IMR-90 (cell line): ENCODE measurements at regions not wholly inside any gene's neighbourhood (a gene's known extent, or its start where the extent isn't known, plus 50 kb on each side); places are given as distances from the start of the nearest gene placed in this dataset.

Source experiments
- ATAC-seq: fragments of 200-7000 bp; cut with Tn5 transposase; 2 replicates; pipeline ENCODE4 v1.9.1; 2020; ENCODE audit warnings: low read depth, mild to moderate bottlenecking, moderate library complexity
- BruUV-seq: library from RNA; stranded (reverse); fragments of 400-500 nt; replicated peaks from 2 replicates; lab custom pipeline; 2021; lab: Mats Ljungman, UMichigan
- CTCF ChIA-PET: fragments of 300-600 bp; formaldehyde crosslinking; extraction: SDS; loops from one replicate; lab custom pipeline; 2021; ENCODE audit warnings: antibody characterized with exemption; lab: Yijun Ruan, JAX
- POLR2A ChIA-PET: fragments of 300-600 bp; sonication (Branson Sonifier 250); formaldehyde crosslinking; loops from one replicate; lab custom pipeline; 2022; ENCODE audit warnings: antibody characterized with exemption; ENCODE audit not compliant: unreplicated experiment; lab: Charles Lee
- DNase-seq: peaks from one replicate; pipeline ENCODE4 v3.0.0; 2013
- H2AFZ ChIP-seq: replicated peaks from 2 replicates; pipeline ENCODE3; 2013; ENCODE audit warnings: low read length, mild to moderate bottlenecking; ENCODE audit not compliant: poor library complexity
- H2AK5ac ChIP-seq: 2 replicates; pipeline ENCODE4 v1.6.1; 2013; ENCODE audit warnings: low read depth, low read length, inconsistent platforms
- H2AK9ac ChIP-seq: replicated peaks from 2 replicates; pipeline ENCODE3; 2013; ENCODE audit warnings: mild to moderate bottlenecking, low read depth, low read length, moderate library complexity; ENCODE audit not compliant: poor library complexity
- H2BK120ac ChIP-seq: 2 replicates; pipeline ENCODE4 v1.6.1; 2013; ENCODE audit warnings: low read depth, low read length, inconsistent platforms
- H2BK15ac ChIP-seq: 3 replicates; pipeline ENCODE4 v1.6.1; 2013; ENCODE audit warnings: low read depth, low read length, inconsistent platforms
- H2BK20ac ChIP-seq: 2 replicates; pipeline ENCODE4 v1.6.1; 2013; ENCODE audit warnings: low read depth, mild to moderate bottlenecking, inconsistent platforms, low read length, moderate library complexity
- H2BK5ac ChIP-seq: 2 replicates; pipeline ENCODE4 v1.6.1; 2013; ENCODE audit warnings: mild to moderate bottlenecking, low read depth, low read length, inconsistent platforms; ENCODE audit not compliant: poor library complexity, severe bottlenecking
- H3K14ac ChIP-seq: replicated peaks from 2 replicates; pipeline ENCODE4 v1.6.1; 2013; ENCODE audit warnings: low read depth, low read length, inconsistent platforms
- H3K18ac ChIP-seq: 2 replicates; pipeline ENCODE4 v1.6.1; 2013; ENCODE audit warnings: low read depth, low read length, control low read depth
- H3K23ac ChIP-seq: 2 replicates; pipeline ENCODE4 v1.6.1; 2013; ENCODE audit warnings: low read depth, low read length, inconsistent platforms
- H3K27ac ChIP-seq: 2 replicates; pipeline ENCODE4 v1.5.1; 2013; ENCODE audit warnings: mild to moderate bottlenecking, control low read depth, low read length; ENCODE audit not compliant: insufficient read depth
- H3K27me3 ChIP-seq: 2 replicates; pipeline ENCODE4 v1.6.1; 2013; ENCODE audit warnings: low read length; ENCODE audit not compliant: control insufficient read depth, insufficient read depth
- H3K36me3 ChIP-seq: 2 replicates; pipeline ENCODE4 v1.6.1; 2013; ENCODE audit warnings: low read length, mixed read lengths; ENCODE audit not compliant: control insufficient read depth, insufficient read depth
- H3K4ac ChIP-seq: 2 replicates; pipeline ENCODE4 v1.6.1; 2013; ENCODE audit warnings: low read depth, low read length, inconsistent platforms
- H3K4me1 ChIP-seq: 2 replicates; pipeline ENCODE4 v1.6.1; 2013; ENCODE audit warnings: low read length, mixed read lengths; ENCODE audit not compliant: control insufficient read depth, insufficient read depth
- H3K4me2 ChIP-seq: 2 replicates; pipeline ENCODE4 v1.6.1; 2013; ENCODE audit warnings: low read depth, mild to moderate bottlenecking, control low read depth, low read length, moderate library complexity
- H3K4me3 ChIP-seq: 2 replicates; pipeline ENCODE4 v1.5.1; 2013; ENCODE audit warnings: low read depth, mild to moderate bottlenecking, control low read depth, low read length, moderate library complexity; ENCODE audit not compliant: insufficient read depth
- H3K56ac ChIP-seq: 2 replicates; pipeline ENCODE4 v1.6.1; 2013; ENCODE audit warnings: low read length, inconsistent platforms; ENCODE audit not compliant: insufficient read depth; ENCODE audit errors: extremely low read depth
- H3K79me1 ChIP-seq, 2 experiments: 2 replicates each; pipeline ENCODE4 v1.6.1; 2013; ENCODE audit warnings: low read length in 2 of 2, inconsistent platforms in 1 of 2, low read depth in 1 of 2
- H3K9ac ChIP-seq: 2 replicates; pipeline ENCODE4 v1.6.1; 2013; ENCODE audit warnings: low read depth, low read length, control low read depth
- H3K9me1 ChIP-seq: 2 replicates; pipeline ENCODE4 v1.6.1; 2013; ENCODE audit warnings: low read length, inconsistent platforms; ENCODE audit not compliant: insufficient read depth
- H3K9me3 ChIP-seq: 2 replicates; pipeline ENCODE4 v1.6.1; 2013; ENCODE audit warnings: low read length; ENCODE audit not compliant: control insufficient read depth, insufficient read depth
- H4K20me1 ChIP-seq: 2 replicates; pipeline ENCODE4 v1.6.1; 2013; ENCODE audit warnings: low read length, inconsistent platforms; ENCODE audit not compliant: insufficient read depth
- H4K5ac ChIP-seq: 2 replicates; pipeline ENCODE4 v1.6.1; 2013; ENCODE audit warnings: mild to moderate bottlenecking, low read depth, low read length, control low read depth
- H4K8ac ChIP-seq, 2 experiments: 2 replicates each; pipeline ENCODE4 v1.6.1; 2013; ENCODE audit warnings: low read depth in 2 of 2, low read length in 2 of 2, control low read depth in 1 of 2, inconsistent platforms in 1 of 2
- H4K91ac ChIP-seq: 2 replicates; pipeline ENCODE4 v1.6.1; 2013; ENCODE audit warnings: low read depth, low read length, inconsistent platforms; ENCODE audit not compliant: insufficient read depth
- BHLHE40 ChIP-seq: fragments of 150-350 bp; IDR thresholded peaks from 2 replicates; pipeline ENCODE4 v1.6.1; 2016; ENCODE audit warnings: mild to moderate bottlenecking, low read depth, low read length
- CHD1 ChIP-seq: IDR thresholded peaks from 2 replicates; pipeline ENCODE4 v1.6.1; 2012; ENCODE audit warnings: low read depth, low read length, improper control_type of control experiment
- CTCF ChIP-seq: conservative IDR thresholded peaks from 2 replicates; pipeline ENCODE4 v1.5.1; 2012; ENCODE audit warnings: mild to moderate bottlenecking, low read depth, low read length, improper control_type of control experiment
- ELK1 ChIP-seq: fragments of 150-350 bp; IDR thresholded peaks from 2 replicates; pipeline ENCODE4 v1.6.1; 2016; ENCODE audit warnings: low read depth, mild to moderate bottlenecking, low read length, moderate library complexity, borderline replicate concordance
- FOS ChIP-seq: fragments of 150-350 bp; IDR thresholded peaks from 2 replicates; pipeline ENCODE4 v1.6.1; 2016; ENCODE audit warnings: low read depth, low read length
- RAD21 ChIP-seq: IDR thresholded peaks from 2 replicates; pipeline ENCODE4 v1.6.1; 2012; ENCODE audit warnings: low read length, improper control_type of control experiment
- RCOR1 ChIP-seq: IDR thresholded peaks from 2 replicates; pipeline ENCODE4 v1.6.1; 2012; ENCODE audit warnings: mild to moderate bottlenecking, low read length, improper control_type of control experiment; ENCODE audit not compliant: insufficient replicate concordance
- SMC3 ChIP-seq: fragments of 150-350 bp; IDR thresholded peaks from 2 replicates; pipeline ENCODE4 v1.6.1; 2016; ENCODE audit warnings: low read depth, mild to moderate bottlenecking, antibody characterized with exemption, low read length, moderate library complexity
- USF2 ChIP-seq: fragments of 150-350 bp; IDR thresholded peaks from 2 replicates; pipeline ENCODE4 v1.6.1; 2017; ENCODE audit warnings: mild to moderate bottlenecking, antibody characterized with exemption, low read length, low read depth
- WGBS, 2 experiments: methylation state at CpG; one replicate each; pipeline versions ENCODE4 v1.1.5 to v1.1.7; 2013; ENCODE audit warnings: missing lambda C conversion rate in 2 of 2; ENCODE audit not compliant: insufficient read length in 1 of 2; ENCODE audit errors: extremely low coverage in 2 of 2; 5-methylcytosine and 5-hydroxymethylcytosine counted together
- dilution Hi-C: fragments of 300-500 bp; cut with HindIII; formaldehyde crosslinking; loops from one replicate; pipeline ENCODE4 v1.14.3; 2018; ENCODE audit warnings: low sequenced_read_pairs; ENCODE audit not compliant: unreplicated experiment
- in situ Hi-C: fragments of 300-500 bp; cut with MboI; formaldehyde crosslinking; loops from 3 replicates; pipeline ENCODE4 v1.14.3; 2019; ENCODE audit warnings: low sequenced_read_pairs, inconsistent platforms, mixed read lengths
- intact Hi-C: fragments of 100-400 bp; cut with micrococcal nuclease; formaldehyde crosslinking; loops from 2 replicates; pipeline ENCODE4 v1.10.0; 2022

- no peak overlapping the region for H2BK15ac ChIP-seq
- no peaks in the 10 kb centered on the region for H4K20me1 ChIP-seq
- no peak overlapping the region for H3K4me2 ChIP-seq
- no peak overlapping the region for H3K4ac ChIP-seq
- TF ChIP-seq FOS: no peak
- TF ChIP-seq RAD21: no peak
- no peak for TF ChIP-seq SMC3
- no peak for TF ChIP-seq CTCF
- no peak for TF ChIP-seq CHD1
- no peak for TF ChIP-seq USF2
- TF ChIP-seq BHLHE40: no peak
- TF ChIP-seq ELK1: no peak
- no peak for TF ChIP-seq RCOR1
- no peaks in the 10 kb centered on the region for H3K79me1 ChIP-seq
- no peak overlapping the region for H3K56ac ChIP-seq
- no TSS peak for BruUV-seq
- H4K5ac ChIP-seq: no peak overlapping the region
- no peaks in the 10 kb centered on the region for H3K27me3 ChIP-seq
- no peak overlapping the region for H3K14ac ChIP-seq
- H3K18ac ChIP-seq: no peak overlapping the region
- no peak overlapping the region for H3K9ac ChIP-seq
- H2AFZ ChIP-seq: no peak overlapping the region
- no peak overlapping the region for H4K91ac ChIP-seq
- WGBS, 2 experiments: 17% methylated on average over 1 of the region's 3 CpGs; no CpG with 5 or more reads in 1 of the 2 experiments
- H4K8ac ChIP-seq: no peak overlapping the region
- H2AK9ac ChIP-seq: no peak overlapping the region
- no peaks in the 10 kb centered on the region for H3K4me1 ChIP-seq
- DNase-seq (no peak), ATAC-seq (no peak)
- no peaks in the 10 kb centered on the region for H3K36me3 ChIP-seq
- dilution Hi-C loops (no loop called here), in situ Hi-C loops (no loop called here), intact Hi-C loops (no loop called here)
- H3K4me3 ChIP-seq: no peak overlapping the region
- no peaks in the 10 kb centered on the region; the same call in 1 of the 2 replicates for H3K9me3 ChIP-seq
- no peak overlapping the region for H3K23ac ChIP-seq
- H2AK5ac ChIP-seq: no peak overlapping the region
- no peak overlapping the region for H2BK120ac ChIP-seq
- no peak overlapping the region for H3K27ac ChIP-seq
- ChIA-PET POLR2A (no interaction called here), CTCF (interaction anchor here (0.6 kb wide), 1 partner anchor 93 kb away, joined by 4 read pairs; no protein-coding TSS in a partner anchor)
- H2BK20ac ChIP-seq: no peak overlapping the region
- H3K9me1 ChIP-seq: no peaks in the 10 kb centered on the region
- H2BK5ac ChIP-seq: no peak overlapping the region
These were observed 163.7 kb downstream of the AHR start for GRCh38 chr7:17462131-17462631.
